ENCODE measurements at regions not wholly inside any gene's neighbourhood (a gene's known extent, or its start where the extent isn't known, plus 50 kb on each side); places are given as distances from the start of the nearest gene placed in this dataset.

- H3K36me3 ChIP-seq: no peaks in the 10 kb centered on the region
- no peaks in the 10 kb centered on the region for H3K9me3 ChIP-seq
- peak in 3 of 5 donors; percentile 19 to 28 (median 21) for DNase-seq
- H3K4me3 ChIP-seq: no peak overlapping the region
- intact Hi-C loops (cut with DNase I): no loop called here
- WGBS, 3 donors: 92 to 95% (median 93%) methylated on average over 23 of the region's 23 CpGs
- TF ChIP-seq EP300 (IDR thresholded peaks at IDR 0.05): no peak
- TF ChIP-seq CTCF (IDR thresholded peaks at IDR 0.05): no peak
- no peak for TF ChIP-seq POLR2A (IDR thresholded peaks at IDR 0.05)
- H3K4me1 ChIP-seq (ENCODE audit: insufficient read depth): peaks cover 1% of the 10 kb centered on the region
- H3K27ac ChIP-seq: no peak overlapping the region
- H3K27me3 ChIP-seq: no peaks in the 10 kb centered on the region
Observed at GRCh38 chr22:48315439-48316256, 1512.0 kb downstream of the BRD1 start.

GRCh38 chr22:48314073-48314472, 1513.6 kb downstream of the BRD1 start:
- H3K9me3 ChIP-seq: no peaks in the 10 kb centered on the region
- no peaks in the 10 kb centered on the region for H3K36me3 ChIP-seq
- peak in 2 of 5 donors; percentile 3 to 6 for DNase-seq
- no peaks in the 10 kb centered on the region for H3K27me3 ChIP-seq
- intact Hi-C loops (cut with DNase I): no loop called here
- peaks cover 6% of the 10 kb centered on the region for H3K4me1 ChIP-seq (ENCODE audit: insufficient read depth)
- H3K27ac ChIP-seq: no peak overlapping the region
- 8 to 19% (median 16%) methylated on average over 6 of the region's 6 CpGs for WGBS, 3 donors
- no peak overlapping the region for H3K4me3 ChIP-seq
- TF ChIP-seq POLR2A (IDR thresholded peaks at IDR 0.05) (no peak), CTCF (IDR thresholded peaks at IDR 0.05) (no peak), EP300 (IDR thresholded peaks at IDR 0.05) (no peak)

GRCh38 chr22:48313175-48313830, 1514.4 kb downstream of the BRD1 start:
- Histone ChIP-seq H3K27ac (no peak overlapping the region), H3K9me3 (no peaks in the 10 kb centered on the region), H3K4me1 (ENCODE audit: insufficient read depth) (peaks cover 6% of the 10 kb centered on the region), H3K27me3 (no peaks in the 10 kb centered on the region), H3K36me3 (no peaks in the 10 kb centered on the region), H3K4me3 (no peak overlapping the region)
- TF ChIP-seq EP300 (IDR thresholded peaks at IDR 0.05): no peak
- TF ChIP-seq CTCF (IDR thresholded peaks at IDR 0.05): no peak
- TF ChIP-seq POLR2A (IDR thresholded peaks at IDR 0.05): no peak
- intact Hi-C loops (cut with DNase I): no loop called here
- WGBS, 3 donors: 36 to 45% (median 40%) methylated on average over 14 of the region's 14 CpGs
- peak in 1 of 5 donors; percentile 7 for DNase-seq

- Histone ChIP-seq H3K27me3 (no peaks in the 10 kb centered on the region), H3K36me3 (no peaks in the 10 kb centered on the region), H3K9me3 (no peaks in the 10 kb centered on the region), H3K4me1 (ENCODE audit: insufficient read depth) (peaks cover 6% of the 10 kb centered on the region), H3K27ac (no peak overlapping the region), H3K4me3 (no peak overlapping the region)
- intact Hi-C loops (cut with DNase I): no loop called here
- TF ChIP-seq POLR2A (IDR thresholded peaks at IDR 0.05) (no peak), CTCF (IDR thresholded peaks at IDR 0.05) (no peak), EP300 (IDR thresholded peaks at IDR 0.05) (no peak)
- no peak for DNase-seq
- WGBS, 3 donors: 79 to 85% (median 82%) methylated on average over 10 of the region's 10 CpGs
Observed at GRCh38 chr22:48310740-48311139, 1516.9 kb downstream of the BRD1 start.
